ENCODE measurements at regions not wholly inside any gene's neighbourhood (a gene's known extent, or its start where the extent isn't known, plus 50 kb on each side); places are given as distances from the start of the nearest gene placed in this dataset.

GRCh38 chr4:128551280-128551679 lies 258.2 kb upstream of the JADE1 start:
- TF ChIP-seq HDAC1 (IDR thresholded peaks at IDR 0.05) (no peak), HMGN3 (IDR thresholded peaks at IDR 0.05; ENCODE audit: borderline replicate concordance, extremely low read depth, insufficient read length, low read depth, low read length) (no peak), FOXK1 (CRISPR knock-in tag; IDR thresholded peaks at IDR 0.05; ENCODE audit: borderline replicate concordance) (no peak), KDM4B (IDR thresholded peaks at IDR 0.05; ENCODE audit: borderline replicate concordance in 2 of 2, low read depth in 1 of 2) (no peak), ZBTB33 (CRISPR knock-in tag; IDR thresholded peaks at IDR 0.05) (no peak), CTCF (IDR thresholded peaks at IDR 0.05 in 2 of 3, conservative IDR thresholded peaks at IDR 0.05 in 1 of 3; ENCODE audit: insufficient read depth in 2 of 3, low read depth in 1 of 3, low read length in 3 of 3) (no peak)
